ENCODE measurements at regions not wholly inside any gene's neighbourhood (a gene's known extent, or its start where the extent isn't known, plus 50 kb on each side); places are given as distances from the start of the nearest gene placed in this dataset.

GRCh38 chr1:30088594-30088993 is 634.8 kb downstream of the MATN1 start:
- no peak for TF ChIP-seq GATA2 (IDR thresholded peaks at IDR 0.05; ENCODE audit: low read depth, low read length)
- TF ChIP-seq GATA3 (IDR thresholded peaks at IDR 0.05; ENCODE audit: low read depth, low read length): no peak

Measured in SH-SY5Y (cell line).